GM21515 (cell line): ENCODE measurements at regions not wholly inside any gene's neighbourhood (a gene's known extent, or its start where the extent isn't known, plus 50 kb on each side); places are given as distances from the start of the nearest gene placed in this dataset.
"Not testable (repeated sequence)": the region's sequence is repeated elsewhere in the genome, so short reads cannot be mapped to it uniquely, and the experiment has no call there.

Experiments
- ATAC-seq: cut with Tn5 transposase; IDR thresholded peaks from one replicate; pipeline ENCODE4 v1.9.1; 2021; ENCODE audit not compliant: unreplicated experiment

DNA sequence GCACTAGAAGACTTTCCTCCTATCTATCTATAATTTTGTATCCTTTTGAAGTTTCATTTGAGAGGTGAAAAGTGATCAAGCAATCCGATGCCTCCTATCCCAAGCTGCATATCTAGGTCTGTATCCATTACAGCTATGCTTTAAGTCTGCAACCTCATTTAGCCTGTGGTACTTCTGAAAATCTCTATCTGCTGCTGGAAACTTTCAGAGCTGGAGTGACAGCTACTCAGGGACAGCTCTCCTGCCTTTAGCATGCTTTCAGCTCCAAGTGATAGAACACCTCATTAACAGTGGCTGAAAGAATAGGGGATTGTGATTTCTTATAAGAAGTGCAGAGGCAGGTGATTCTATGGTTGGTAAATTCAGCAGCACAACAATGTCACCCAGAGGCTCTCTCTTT, 1153.5 kb downstream of the AACS start:
- ATAC-seq = no peak

GRCh38 chr12:126219139-126219538, 1153.9 kb downstream of the AACS start:
- no peak for ATAC-seq

- ATAC-seq = no peak
Observed at GRCh38 chr12:126219654-126220279, 1154.5 kb downstream of the AACS start.

DNA sequence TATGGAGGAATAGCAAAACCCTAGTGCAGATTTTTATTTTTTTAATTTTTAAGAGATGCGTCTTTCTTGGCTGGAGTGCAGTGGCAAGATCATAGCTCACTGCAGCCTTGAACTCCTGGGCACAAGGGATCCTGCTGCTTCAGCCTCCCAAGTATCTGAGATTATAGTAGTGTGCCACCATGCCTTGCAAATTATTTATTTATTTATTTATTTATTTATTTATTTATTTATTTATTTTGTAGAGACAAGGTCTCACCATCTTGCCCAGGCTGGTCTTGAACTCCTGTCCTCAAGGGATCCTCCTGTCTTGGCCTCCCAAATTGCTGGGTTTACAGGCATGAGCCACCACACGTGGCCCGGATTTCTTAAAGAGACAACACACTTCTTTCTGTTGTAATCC, 1158.8 kb downstream of the AACS start:
- no peak for ATAC-seq

DNA sequence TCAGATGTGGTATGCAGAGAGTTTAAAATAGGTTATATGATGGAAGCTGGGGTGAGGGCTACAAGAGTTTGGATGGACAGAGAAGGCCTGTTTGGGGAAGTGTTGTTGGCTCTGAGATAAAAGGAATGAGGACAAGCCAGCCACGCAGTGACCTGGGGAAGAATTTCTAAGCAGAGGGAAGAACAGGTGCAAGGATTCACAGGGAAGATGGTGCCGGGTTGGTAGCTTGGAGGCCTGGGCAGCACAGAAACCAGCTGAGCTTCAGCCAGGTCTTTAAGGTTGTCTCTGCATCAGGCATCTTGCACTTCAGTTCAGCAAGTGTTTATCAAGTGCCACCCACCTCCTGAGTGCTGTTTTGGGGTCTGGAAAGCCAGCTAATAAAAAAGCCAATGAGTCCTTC, 1163.7 kb downstream of the AACS start:
- ATAC-seq = no peak

DNA sequence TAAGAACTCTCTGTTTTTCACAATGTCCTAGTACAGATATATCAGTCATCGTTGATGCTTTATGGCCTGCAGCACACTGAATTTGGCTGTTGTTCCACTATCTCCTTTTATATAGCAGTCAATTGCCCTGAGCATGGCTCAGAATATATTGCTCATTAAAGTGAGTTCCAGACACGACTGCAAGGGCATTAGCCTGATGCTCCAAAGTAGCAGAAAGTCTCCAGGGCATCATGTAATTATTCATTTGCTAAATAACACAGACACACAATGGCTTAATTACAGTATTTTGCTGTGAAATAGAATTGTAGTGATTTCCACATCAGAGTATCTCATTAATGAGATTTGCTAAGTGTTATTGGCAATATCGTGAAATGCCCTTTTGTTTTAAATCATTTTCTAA, 1167.5 kb downstream of the AACS start:
- no peak for ATAC-seq

DNA sequence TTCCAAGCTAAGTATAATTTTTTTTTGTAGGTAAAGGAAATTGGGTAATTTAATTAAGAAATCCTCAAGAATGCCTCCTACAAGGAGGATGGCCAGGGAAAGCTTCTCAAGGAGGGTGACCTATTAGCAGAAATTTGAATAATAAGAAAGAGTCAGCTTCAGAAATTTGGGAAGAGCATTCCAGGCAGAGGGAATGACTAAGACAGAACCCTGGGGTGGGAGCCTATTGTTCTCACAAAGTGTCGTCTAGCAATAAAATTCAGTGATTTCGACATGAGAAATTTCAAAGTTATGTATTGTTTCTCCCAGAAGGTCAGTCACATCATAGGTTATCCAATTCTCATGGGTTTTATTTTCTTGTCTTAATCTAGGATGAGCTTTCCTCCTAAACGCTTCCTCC, 1168.4 kb downstream of the AACS start:
- no peak for ATAC-seq

DNA sequence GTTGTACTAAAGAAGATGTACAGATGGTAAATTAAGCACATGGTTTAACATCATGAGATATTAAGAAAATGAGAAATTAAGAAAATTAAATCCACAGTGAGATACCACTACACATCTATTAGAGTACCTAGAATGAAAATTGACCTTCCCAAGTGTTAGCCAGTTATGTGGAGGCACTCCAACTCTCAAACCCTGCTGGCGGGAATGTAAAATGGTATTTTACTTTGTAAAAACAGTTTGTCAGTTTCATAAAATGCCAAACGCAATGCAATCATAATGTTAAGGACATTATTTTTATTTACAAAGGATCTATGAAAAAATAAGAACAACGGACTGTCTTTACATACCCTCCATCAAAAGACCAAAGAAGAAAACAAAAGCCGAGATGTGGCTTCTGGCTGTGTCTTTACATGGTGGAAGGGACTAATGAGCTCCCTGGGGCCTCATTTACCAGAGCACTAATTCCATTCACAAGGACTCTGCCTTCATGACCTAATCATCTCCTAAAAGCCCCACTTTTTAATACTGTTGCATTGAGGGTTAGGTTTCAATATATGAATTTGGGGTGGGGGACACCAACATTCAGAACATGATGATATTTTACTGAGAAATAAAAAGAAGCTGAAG, 1178.7 kb downstream of the AACS start:
- no peak for ATAC-seq

DNA sequence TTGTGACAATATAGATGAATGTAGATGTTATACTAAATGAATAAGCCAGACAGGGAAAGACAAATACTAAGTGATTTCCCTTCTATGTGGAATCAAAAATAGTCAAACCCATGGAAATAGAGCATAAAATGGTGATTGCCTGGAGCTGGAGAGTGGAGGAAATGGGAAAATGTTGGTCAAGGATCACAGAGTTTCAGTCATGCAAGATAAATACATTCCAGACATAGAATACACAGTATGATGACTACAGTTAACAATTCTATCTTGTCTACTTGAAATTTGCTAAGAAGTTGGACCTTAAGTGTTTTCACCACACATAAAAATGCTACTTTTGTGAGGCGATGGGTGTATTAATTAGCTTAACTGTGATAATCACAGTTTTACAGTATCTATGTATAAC, 1182.7 kb downstream of the AACS start:
- no peak for ATAC-seq

DNA sequence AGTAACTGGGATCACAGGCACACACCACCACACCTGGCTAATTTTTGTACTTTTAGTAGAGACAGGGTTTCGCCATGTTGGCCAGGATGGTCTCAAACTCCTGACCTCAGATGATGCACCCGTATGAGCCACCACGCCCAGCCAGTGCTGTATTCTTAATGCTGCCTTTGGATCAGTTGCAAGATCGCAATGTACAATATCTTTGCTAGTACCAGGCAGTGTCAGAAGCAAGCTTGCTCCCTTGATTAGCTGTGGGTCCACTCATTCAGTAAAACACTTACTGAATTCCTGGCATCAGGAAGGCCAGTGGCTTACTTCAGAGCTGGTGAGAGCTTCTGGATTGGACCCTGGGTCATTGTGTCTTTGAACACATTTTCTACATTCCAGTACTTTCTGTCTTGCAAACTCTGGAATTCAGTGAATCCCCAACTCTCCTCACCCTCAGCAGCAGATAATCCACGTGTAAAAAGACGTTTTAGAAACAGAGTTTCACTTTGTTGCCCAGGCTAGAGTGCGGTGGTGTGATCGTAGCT, 1183.7 kb downstream of the AACS start:
- no peak for ATAC-seq

DNA sequence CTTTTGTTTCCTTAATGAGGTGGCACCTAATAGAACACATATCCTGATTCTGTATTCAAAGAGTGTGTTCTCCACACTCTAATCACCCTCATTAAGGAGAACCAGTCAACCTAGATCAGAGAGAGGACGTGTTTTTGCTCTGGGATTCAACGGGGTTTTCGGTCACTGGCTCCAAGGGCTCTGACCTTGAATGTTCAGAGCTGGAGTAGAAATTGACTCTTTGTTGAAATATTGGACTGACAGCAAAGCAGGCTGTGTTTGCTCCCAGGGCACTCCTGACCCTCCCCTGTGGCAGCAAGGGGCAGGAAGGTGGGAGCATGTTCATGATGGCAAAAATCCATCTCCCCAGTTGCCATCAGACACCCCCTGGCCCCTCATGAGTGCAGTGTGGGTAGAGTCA, 1193.0 kb downstream of the AACS start:
- ATAC-seq = no peak

DNA sequence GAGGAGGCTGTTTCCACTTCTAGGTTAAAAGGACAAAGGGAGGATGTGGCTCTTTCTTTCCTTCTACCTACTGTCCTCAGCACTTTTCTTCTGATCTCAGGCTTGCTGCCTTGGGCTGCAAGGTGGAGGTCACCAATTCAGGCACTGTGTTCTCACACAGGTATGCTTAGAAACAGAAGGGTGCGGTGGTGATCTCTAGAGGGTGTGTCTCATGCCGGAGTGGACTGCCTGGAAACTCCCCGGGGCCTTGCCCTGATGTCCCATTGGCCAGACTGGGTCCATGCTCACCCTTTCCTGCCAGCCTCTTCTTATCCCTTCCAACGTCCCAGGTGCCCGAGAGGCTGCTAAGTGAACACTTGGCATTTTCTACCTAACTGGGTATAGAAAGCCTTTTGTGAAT, 1197.6 kb downstream of the AACS start:
- ATAC-seq = no peak

GRCh38 chr12:126268222-126268621, 1203.0 kb downstream of the AACS start:
- ATAC-seq = no peak

DNA sequence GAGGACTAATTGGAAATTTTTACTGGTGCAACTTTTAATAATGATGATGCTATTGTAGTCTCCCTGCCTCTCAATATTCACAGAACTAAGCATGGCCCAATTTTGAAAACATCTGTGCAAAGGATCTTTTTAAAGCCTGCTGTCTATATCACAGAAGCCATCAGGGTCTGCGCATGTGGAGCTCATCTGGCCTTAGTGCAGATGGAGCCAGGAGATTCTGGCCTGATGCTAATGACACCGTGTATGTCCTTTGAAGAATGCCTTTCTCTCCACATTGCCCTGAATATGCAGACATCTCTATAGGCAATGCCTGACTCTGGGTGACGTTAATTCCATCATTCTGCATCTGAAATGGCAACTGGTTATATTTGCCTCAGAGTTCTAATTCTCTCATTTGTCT, 1205.9 kb downstream of the AACS start:
- no peak for ATAC-seq

DNA sequence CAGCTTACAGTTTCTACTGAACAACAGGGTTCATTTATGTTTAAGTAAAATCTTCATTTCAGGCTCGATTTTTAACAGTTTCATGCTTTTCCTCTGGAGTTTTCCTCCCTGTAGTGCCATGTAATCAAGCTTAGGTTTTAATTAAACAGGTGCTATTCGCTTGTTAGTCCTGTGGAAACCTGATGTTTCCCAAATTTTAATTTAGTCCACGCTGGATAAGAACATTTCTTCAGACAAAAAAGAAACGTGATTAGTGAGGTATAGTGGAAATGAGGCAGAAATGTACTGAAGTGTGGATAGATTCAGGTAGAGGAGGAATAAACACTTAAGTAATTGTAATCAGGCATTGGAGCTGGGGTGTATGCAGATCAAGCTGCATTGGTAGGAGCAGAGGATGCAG, 1217.5 kb downstream of the AACS start:
- ATAC-seq = no peak

DNA sequence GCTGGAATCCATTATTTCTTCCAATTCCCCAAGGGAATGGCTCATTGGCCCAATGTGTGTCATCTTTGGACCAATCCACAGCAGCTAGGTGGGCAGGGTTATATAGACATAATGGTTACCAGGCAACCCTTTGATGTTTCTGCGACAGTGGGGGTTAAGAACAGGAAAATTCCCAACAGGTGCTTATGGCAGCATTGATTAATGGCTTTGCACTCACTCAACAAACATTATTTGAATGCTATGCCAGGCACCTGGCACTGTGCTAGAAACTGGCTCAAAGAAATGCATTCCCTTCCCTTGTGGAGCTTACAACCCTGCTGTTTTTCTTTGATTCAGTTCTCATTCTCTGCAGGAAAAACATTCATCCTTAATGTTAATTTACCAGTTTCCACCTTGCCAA, 1221.0 kb downstream of the AACS start:
- ATAC-seq = no peak

DNA sequence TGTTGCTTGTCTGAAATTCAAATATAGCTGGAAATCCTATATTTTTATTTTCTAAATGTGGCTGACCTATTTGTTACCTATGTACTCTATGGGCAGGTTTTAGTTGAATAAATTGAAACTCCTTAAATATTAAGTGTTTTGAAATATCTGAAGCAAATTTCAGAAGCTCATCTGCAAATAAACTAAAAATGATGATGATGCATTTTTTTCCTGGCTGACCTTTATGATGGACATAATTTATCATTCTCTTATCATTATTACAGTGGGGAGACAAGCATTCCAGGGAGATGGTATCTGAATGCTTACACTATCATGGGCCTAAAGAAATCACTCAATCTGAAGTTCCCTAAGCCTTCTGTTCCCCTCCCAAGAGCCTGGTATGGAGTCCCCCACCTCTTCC, 1225.2 kb downstream of the AACS start:
- no peak for ATAC-seq

DNA sequence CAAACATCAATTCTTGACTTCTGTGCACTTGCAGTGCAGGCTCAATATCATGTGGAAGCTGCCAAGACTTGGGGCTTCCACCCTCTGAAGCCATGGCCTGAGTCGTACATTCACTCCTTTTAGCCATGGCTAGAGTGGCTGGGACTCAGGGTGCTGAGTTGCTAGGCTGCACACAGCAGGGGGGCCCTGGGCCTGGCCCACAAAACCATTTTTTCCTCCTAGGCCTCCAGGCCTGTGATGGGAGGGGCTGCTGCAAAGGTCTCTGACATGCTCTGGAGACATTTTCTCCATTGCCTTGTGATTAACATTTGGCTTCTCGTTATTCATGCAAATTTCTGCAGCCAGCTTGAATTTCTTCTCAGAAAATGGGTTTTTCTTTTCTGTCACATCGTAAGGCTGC, 1226.8 kb downstream of the AACS start:
- ATAC-seq = not testable (repeated sequence)

- ATAC-seq = no peak
Observed at GRCh38 chr12:126295652-126296051, 1230.4 kb downstream of the AACS start.

DNA sequence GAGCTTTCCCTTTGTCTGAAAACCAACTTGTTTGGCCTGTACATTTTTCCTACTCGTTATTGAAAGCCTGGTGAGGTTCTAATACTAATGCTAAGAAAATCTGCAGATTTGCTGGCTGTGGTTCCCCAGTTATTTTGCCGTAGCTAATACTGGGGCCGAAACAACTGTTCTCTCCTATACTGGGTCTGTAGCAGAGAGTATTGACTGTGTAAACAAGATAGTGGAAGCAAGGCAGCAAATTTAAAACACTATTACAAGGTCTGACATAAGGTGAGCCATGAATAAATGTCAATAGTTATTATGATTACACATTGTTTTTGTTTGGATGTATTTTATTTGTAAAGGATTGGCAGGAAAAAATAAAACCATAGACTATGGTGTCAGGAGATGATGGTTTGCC, 1244.0 kb downstream of the AACS start:
- ATAC-seq = no peak

- ATAC-seq = no peak
Observed at GRCh38 chr12:126312457-126312856, 1247.2 kb downstream of the AACS start.

- no peak for ATAC-seq
Observed at GRCh38 chr12:126316411-126316810, 1251.2 kb downstream of the AACS start.
